Upper lobe of right lung (tissue), 1 donor: ENCODE measurements at regions not wholly inside any gene's neighbourhood (a gene's known extent, or its start where the extent isn't known, plus 50 kb on each side); places are given as distances from the start of the nearest gene placed in this dataset.

Experiments
- ATAC-seq: fragments of 200-7000 bp; cut with Tn5 transposase; one replicate; pipeline ENCODE4 v1.9.1; 2020; ENCODE audit warnings: mild to moderate bottlenecking, moderate library complexity
- DNase-seq: peaks from one replicate; pipeline ENCODE4 v3.0.0-alpha.2; 2020
- H3K27ac ChIP-seq: fragments of 200-600 bp; one replicate; pipeline ENCODE4 v1.8.0; 2022
- H3K27me3 ChIP-seq: fragments of 200-600 bp; one replicate; pipeline ENCODE4 v1.8.0; 2022; ENCODE audit warnings: mild to moderate bottlenecking
- H3K36me3 ChIP-seq: fragments of 200-600 bp; one replicate; pipeline ENCODE4 v1.8.0; 2022
- H3K4me1 ChIP-seq: fragments of 200-600 bp; one replicate; pipeline ENCODE4 v1.8.0; 2022
- H3K4me3 ChIP-seq: fragments of 200-600 bp; one replicate; pipeline ENCODE4 v1.8.0; 2022; ENCODE audit warnings: mild to moderate bottlenecking
- H3K9me3 ChIP-seq: fragments of 200-600 bp; one replicate; pipeline ENCODE4 v1.8.0; 2022
- intact Hi-C: fragments of 100-400 bp; cut with DNase I; formaldehyde crosslinking; loops from one replicate; pipeline ENCODE4 v1.11.0; 2022
- TF ChIP-seq, protein P1 (sequence below): fragments of 200-600 bp; IDR thresholded peaks from one replicate; pipeline ENCODE4 v1.8.0; 2022; ENCODE audit warnings: antibody characterized with exemption
- donor health status: DM: no; HTN: yes; CAD: no; lungs with severe emphysema.

DNA sequence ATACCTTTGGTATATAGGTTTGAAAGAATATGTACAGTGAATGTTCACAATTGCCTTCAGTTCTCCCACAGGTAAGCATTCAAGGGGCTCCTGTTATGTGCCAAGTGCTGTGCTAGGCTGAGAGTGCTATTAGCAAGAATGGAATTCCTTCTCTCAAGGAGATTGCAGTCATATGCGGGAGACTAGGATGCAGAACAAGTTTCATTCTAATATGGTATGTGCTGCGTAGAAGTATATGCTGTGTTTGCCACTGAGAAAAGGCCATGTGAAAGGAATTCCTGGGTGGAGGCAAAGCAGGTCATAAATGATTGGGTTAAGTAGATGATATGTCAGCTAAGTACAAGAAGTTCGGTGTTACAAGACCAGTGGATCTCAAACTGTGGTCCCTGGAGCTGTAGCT lies 303.0 kb downstream of the GPATCH2 start:
- TF ChIP-seq, protein P1, sequence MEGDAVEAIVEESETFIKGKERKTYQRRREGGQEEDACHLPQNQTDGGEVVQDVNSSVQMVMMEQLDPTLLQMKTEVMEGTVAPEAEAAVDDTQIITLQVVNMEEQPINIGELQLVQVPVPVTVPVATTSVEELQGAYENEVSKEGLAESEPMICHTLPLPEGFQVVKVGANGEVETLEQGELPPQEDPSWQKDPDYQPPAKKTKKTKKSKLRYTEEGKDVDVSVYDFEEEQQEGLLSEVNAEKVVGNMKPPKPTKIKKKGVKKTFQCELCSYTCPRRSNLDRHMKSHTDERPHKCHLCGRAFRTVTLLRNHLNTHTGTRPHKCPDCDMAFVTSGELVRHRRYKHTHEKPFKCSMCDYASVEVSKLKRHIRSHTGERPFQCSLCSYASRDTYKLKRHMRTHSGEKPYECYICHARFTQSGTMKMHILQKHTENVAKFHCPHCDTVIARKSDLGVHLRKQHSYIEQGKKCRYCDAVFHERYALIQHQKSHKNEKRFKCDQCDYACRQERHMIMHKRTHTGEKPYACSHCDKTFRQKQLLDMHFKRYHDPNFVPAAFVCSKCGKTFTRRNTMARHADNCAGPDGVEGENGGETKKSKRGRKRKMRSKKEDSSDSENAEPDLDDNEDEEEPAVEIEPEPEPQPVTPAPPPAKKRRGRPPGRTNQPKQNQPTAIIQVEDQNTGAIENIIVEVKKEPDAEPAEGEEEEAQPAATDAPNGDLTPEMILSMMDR, result no peak
- no peaks in the 10 kb centered on the region for H3K36me3 ChIP-seq
- DNase-seq, result no peak

DNA sequence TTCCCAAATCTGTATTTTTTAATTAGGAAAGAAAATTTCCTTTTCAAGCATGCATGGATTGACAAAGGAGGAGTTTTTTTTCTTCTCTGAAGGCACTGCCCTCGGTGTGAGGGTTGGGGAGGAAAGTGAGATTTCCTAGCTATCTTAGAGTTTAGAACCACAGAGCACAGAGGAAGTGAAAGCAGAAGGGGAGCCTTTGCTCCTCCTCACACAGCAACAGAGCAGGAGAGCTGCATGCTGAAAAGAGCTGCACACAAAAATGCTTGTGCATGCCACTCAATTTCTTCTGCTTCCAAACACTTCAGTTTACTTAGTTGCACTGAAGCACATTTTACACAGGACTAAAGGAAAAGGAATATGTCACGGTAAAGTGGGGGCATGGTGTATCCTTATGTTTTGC lies 308.1 kb downstream of the GPATCH2 start:
- no peaks in the 10 kb centered on the region for H3K27me3 ChIP-seq

More for the DNA sequence above, 303.0 kb downstream of the GPATCH2 start:
- Histone ChIP-seq H3K9me3 (no peaks in the 10 kb centered on the region), H3K4me3 (no peak overlapping the region), H3K27ac (no peak overlapping the region), H3K4me1 (peaks cover 7% of the 10 kb centered on the region), H3K27me3 (no peaks in the 10 kb centered on the region)
- intact Hi-C loops, result no loop called here
- no peak for ATAC-seq

DNA sequence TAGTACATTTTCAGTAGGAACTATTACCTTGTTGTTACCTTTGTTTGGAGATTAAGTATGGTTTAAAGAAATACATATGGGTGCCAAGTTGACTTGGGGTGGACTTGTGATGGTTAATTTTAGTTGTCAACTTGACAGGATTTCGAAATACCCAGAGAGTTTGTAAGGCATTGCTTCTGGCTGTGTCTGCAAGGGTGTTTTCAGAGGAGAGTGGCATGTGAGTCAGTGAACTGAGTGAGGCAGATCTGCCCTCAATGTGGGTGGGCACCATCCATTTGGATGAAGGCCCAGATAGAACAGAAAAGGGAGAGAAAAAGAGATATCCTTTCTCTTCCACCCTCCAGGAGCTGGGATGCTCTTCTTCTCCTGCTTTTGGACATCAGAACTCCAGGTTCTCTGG lies 315.5 kb downstream of the GPATCH2 start:
- no peak for ATAC-seq
- H3K4me3 ChIP-seq, result no peak overlapping the region
- intact Hi-C loops, result no loop called here
- no peaks in the 10 kb centered on the region for H3K27me3 ChIP-seq
- H3K27ac ChIP-seq, result no peak overlapping the region
- no peaks in the 10 kb centered on the region for H3K36me3 ChIP-seq
- no peaks in the 10 kb centered on the region for H3K4me1 ChIP-seq
- DNase-seq, result no peak
- TF ChIP-seq, protein P1, result no peak
- H3K9me3 ChIP-seq, result no peaks in the 10 kb centered on the region

More for the DNA sequence above, 308.1 kb downstream of the GPATCH2 start:
- Histone ChIP-seq H3K27ac (no peak overlapping the region), H3K4me1 (no peaks in the 10 kb centered on the region), H3K9me3 (no peaks in the 10 kb centered on the region), H3K4me3 (no peak overlapping the region), H3K36me3 (no peaks in the 10 kb centered on the region)
- intact Hi-C loops, result no loop called here
- DNase-seq, result no peak
- TF ChIP-seq, protein P1, result no peak
- ATAC-seq, result no peak

DNA sequence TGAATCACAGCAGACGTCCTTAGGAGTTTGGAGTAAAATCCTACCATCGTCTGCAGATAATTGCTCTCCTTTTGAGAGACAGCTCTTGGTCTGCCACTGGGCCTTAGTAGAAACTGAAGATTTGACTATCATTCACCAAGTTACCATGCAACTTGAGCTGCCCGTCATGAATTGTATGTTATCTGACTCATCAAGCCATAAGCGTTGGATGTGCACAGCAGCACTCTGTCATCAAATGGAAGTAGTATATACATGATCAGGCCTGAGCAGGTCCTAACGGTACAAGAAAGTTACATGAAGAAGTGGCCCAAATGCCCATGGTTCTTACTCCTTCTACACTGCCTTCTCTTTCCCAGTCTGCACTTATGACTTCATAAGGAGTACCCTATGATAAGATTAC lies 317.8 kb downstream of the GPATCH2 start:
- Histone ChIP-seq H3K27me3 (no peaks in the 10 kb centered on the region), H3K4me3 (no peak overlapping the region), H3K4me1 (no peaks in the 10 kb centered on the region), H3K9me3 (no peaks in the 10 kb centered on the region), H3K36me3 (no peaks in the 10 kb centered on the region), H3K27ac (no peak overlapping the region)
- DNase-seq, result no peak
- intact Hi-C loops, result no loop called here
- TF ChIP-seq, protein P1, result no peak
- no peak for ATAC-seq

DNA sequence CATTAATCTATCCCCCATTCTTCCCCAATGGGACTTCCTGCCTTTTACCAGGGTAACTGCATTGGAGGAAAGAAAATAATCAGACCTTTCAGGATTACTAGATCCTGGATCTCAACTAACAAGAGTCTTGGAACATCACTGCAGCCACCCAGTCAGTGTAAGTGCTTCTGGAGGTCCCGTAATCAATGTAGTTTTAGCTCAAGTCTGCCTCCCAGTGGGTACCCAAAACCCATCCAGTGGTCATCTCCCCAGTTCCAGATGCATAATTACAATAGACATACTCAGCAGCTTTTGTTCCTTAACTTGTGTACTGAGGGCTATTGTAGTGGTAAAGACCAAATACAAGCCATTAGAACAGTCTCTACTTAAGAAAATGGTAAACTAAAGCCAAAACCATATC lies 319.1 kb downstream of the GPATCH2 start:
- Histone ChIP-seq H3K27me3 (no peaks in the 10 kb centered on the region), H3K36me3 (no peaks in the 10 kb centered on the region), H3K9me3 (no peaks in the 10 kb centered on the region), H3K4me1 (no peaks in the 10 kb centered on the region), H3K27ac (no peak overlapping the region), H3K4me3 (no peak overlapping the region)
- ATAC-seq, result no peak
- intact Hi-C loops, result no loop called here
- TF ChIP-seq, protein P1, result no peak
- DNase-seq, result no peak

DNA sequence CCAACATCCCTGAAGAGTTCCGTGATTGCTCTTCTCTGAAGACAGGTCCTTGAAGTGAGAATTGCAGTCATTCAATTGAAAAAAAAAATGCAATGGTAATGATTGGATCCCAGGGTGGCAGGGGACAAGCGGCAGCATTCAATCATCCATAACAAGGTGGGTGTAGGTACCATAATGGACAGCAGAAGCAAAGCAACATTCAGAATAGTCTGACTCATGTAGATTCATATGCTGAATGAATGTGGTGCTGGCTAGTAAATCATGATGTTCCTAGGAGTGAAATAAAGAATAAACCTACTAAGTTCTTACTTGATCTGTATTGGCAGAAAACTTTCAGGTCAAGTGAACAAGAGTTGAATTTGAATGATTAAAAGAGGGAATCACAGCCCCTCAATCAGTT lies 319.6 kb downstream of the GPATCH2 start:
- H3K27ac ChIP-seq, result no peak overlapping the region
- ATAC-seq (no peak), DNase-seq (no peak)
- TF ChIP-seq, protein P1, result no peak
- no peaks in the 10 kb centered on the region for H3K9me3 ChIP-seq
- intact Hi-C loops, result no loop called here
- H3K4me3 ChIP-seq, result no peak overlapping the region
- H3K36me3 ChIP-seq, result no peaks in the 10 kb centered on the region
- no peaks in the 10 kb centered on the region for H3K27me3 ChIP-seq
- H3K4me1 ChIP-seq, result no peaks in the 10 kb centered on the region
